HG02623 (cell line): ENCODE measurements at regions not wholly inside any gene's neighbourhood (a gene's known extent, or its start where the extent isn't known, plus 50 kb on each side); places are given as distances from the start of the nearest gene placed in this dataset.

Source experiments
- ATAC-seq: cut with Tn5 transposase; IDR thresholded peaks from one replicate; pipeline ENCODE4 v1.9.1; 2021; ENCODE audit warnings: moderate library complexity; ENCODE audit not compliant: unreplicated experiment

- no peak for ATAC-seq
Measured at GRCh38 chr16:6861815-6862477, 470.7 kb upstream of the RBFOX1 start.

- no peak for ATAC-seq
Measured at GRCh38 chr16:6861135-6861814, 471.4 kb upstream of the RBFOX1 start.

- no peak for ATAC-seq
Measured at GRCh38 chr16:6857575-6857974, 475.1 kb upstream of the RBFOX1 start.

- no peak for ATAC-seq
Measured at GRCh38 chr16:6856578-6856977, 476.1 kb upstream of the RBFOX1 start.

GRCh38 chr16:6853565-6853964 is 479.1 kb upstream of the RBFOX1 start:
- ATAC-seq, result no peak

GRCh38 chr16:6852643-6853225 is 479.9 kb upstream of the RBFOX1 start:
- no peak for ATAC-seq

- ATAC-seq, result no peak
Measured at GRCh38 chr16:6846452-6846851, 486.2 kb upstream of the RBFOX1 start.

GRCh38 chr16:6841392-6841791 is 491.3 kb upstream of the RBFOX1 start:
- no peak for ATAC-seq

- ATAC-seq, result no peak
Measured at GRCh38 chr16:6837722-6838121, 494.9 kb upstream of the RBFOX1 start.

- no peak for ATAC-seq
Measured at GRCh38 chr16:6836766-6837165, 495.9 kb upstream of the RBFOX1 start.

GRCh38 chr16:6835941-6836340 is 496.7 kb upstream of the RBFOX1 start:
- no peak for ATAC-seq

GRCh38 chr16:6835516-6835915 is 497.1 kb upstream of the RBFOX1 start:
- ATAC-seq, result no peak

GRCh38 chr16:6828690-6829089 is 504.0 kb upstream of the RBFOX1 start:
- no peak for ATAC-seq

GRCh38 chr16:6827931-6828330 is 504.7 kb upstream of the RBFOX1 start:
- ATAC-seq, result no peak

- ATAC-seq, result no peak
Measured at GRCh38 chr16:6827267-6827666, 505.4 kb upstream of the RBFOX1 start.

GRCh38 chr16:6822041-6822440 is 510.6 kb upstream of the RBFOX1 start:
- no peak for ATAC-seq

- no peak for ATAC-seq
Measured at GRCh38 chr16:6804461-6804860, 528.2 kb upstream of the RBFOX1 start.

GRCh38 chr16:6803176-6803575 is 529.5 kb upstream of the RBFOX1 start:
- no peak for ATAC-seq

GRCh38 chr16:6797223-6797622 is 535.4 kb upstream of the RBFOX1 start:
- ATAC-seq, result no peak

- no peak for ATAC-seq
Measured at GRCh38 chr16:6777624-6778023, 555.0 kb upstream of the RBFOX1 start.

GRCh38 chr16:6775712-6776111 is 556.9 kb upstream of the RBFOX1 start:
- no peak for ATAC-seq

GRCh38 chr16:6771956-6772355 is 560.7 kb upstream of the RBFOX1 start:
- no peak for ATAC-seq
